Testis (tissue), 2 donors: ENCODE measurements at regions not wholly inside any gene's neighbourhood (a gene's known extent, or its start where the extent isn't known, plus 50 kb on each side); places are given as distances from the start of the nearest gene placed in this dataset.

Experiments used
- CTCF ChIP-seq, 3 experiments: fragments of 450-650 bp in 2 of 3; fragments of 200-600 bp in 1 of 3; sonication (generic) in 1 of 3; IDR thresholded peaks; one replicate each; pipeline ENCODE4 v1.5.1; 2016 to 2019; ENCODE audit warnings: antibody characterized with exemption in 3 of 3, mild to moderate bottlenecking in 2 of 3, moderate library complexity in 1 of 3
- POLR2A ChIP-seq: fragments of 450-650 bp; IDR thresholded peaks from one replicate; pipeline ENCODE4 v1.6.1; 2017; ENCODE audit warnings: antibody characterized with exemption, mild to moderate bottlenecking, moderate library complexity

GRCh38 chr4:138643827-138644226 is 371.8 kb upstream of the NOCT start:
- TF ChIP-seq CTCF (IDR thresholded peaks at IDR 0.05), result no peak
- TF ChIP-seq POLR2A, result no peak
